B cell (primary cell): ENCODE measurements at regions not wholly inside any gene's neighbourhood (a gene's known extent, or its start where the extent isn't known, plus 50 kb on each side); places are given as distances from the start of the nearest gene placed in this dataset.

Source experiments
- ATAC-seq: fragments of 200-7000 bp; cut with Tn5 transposase; one replicate; pipeline ENCODE4 v1.10.0; 2021; ENCODE audit warnings: low read depth, mild to moderate bottlenecking, moderate number of reproducible peaks, moderate library complexity
- CTCF ChIA-PET: fragments of 350-600 bp; sonication (Branson Sonifier 250); formaldehyde crosslinking; loops from one replicate; lab custom pipeline; 2021; ENCODE audit warnings: antibody characterized with exemption, inconsistent platforms; lab: Charles Lee
- POLR2A ChIA-PET: fragments of 350-600 bp; sonication (Branson Sonifier 250); formaldehyde crosslinking; loops from one replicate; lab custom pipeline; 2021; ENCODE audit warnings: antibody characterized with exemption; lab: Charles Lee
- DNase-seq: peaks from one replicate; pipeline ENCODE4 v3.0.0; 2013
- H2AFZ ChIP-seq: 2 replicates; pipeline ENCODE4 v1.6.1; 2012; ENCODE audit warnings: mild to moderate bottlenecking, low read depth, low read length; ENCODE audit not compliant: insufficient read depth, poor library complexity, severe bottlenecking
- H3K27ac ChIP-seq, 2 donors: 1 replicate in 1 of 2; 2 replicates in 1 of 2; pipeline ENCODE4 v1.5.1; 2012 to 2013; ENCODE audit warnings: low read length in 2 of 2, mild to moderate bottlenecking in 2 of 2, moderate library complexity in 1 of 2
- H3K27me3 ChIP-seq, 4 experiments: fragments of 200-600 bp in 1 of 4; sonication (generic) in 1 of 4; replicated peaks in 1 of 4; 1 replicate in 2 of 4; 2 replicates in 2 of 4; pipeline versions ENCODE4 v1.6.1 to v1.7.0; 2013 to 2016; ENCODE audit warnings: low read length in 3 of 4, mild to moderate bottlenecking in 2 of 4, mixed read lengths in 1 of 4, moderate library complexity in 1 of 4; ENCODE audit not compliant: insufficient read depth in 4 of 4, control insufficient read depth in 3 of 4; ENCODE audit errors: control extremely low read depth in 1 of 4
- H3K36me3 ChIP-seq, 2 experiments: replicated peaks in 1 of 2; 1 replicate in 1 of 2; 2 replicates in 1 of 2; pipeline versions ENCODE4 v1.6.1 to v1.7.1; 2013; ENCODE audit warnings: low read length in 1 of 2; ENCODE audit not compliant: insufficient read depth in 2 of 2, control insufficient read depth in 1 of 2; ENCODE audit errors: control extremely low read depth in 1 of 2, extremely low read depth in 1 of 2
- H3K4me1 ChIP-seq, 2 donors: fragments of 200-600 bp in 1 of 2; sonication (generic) in 1 of 2; 1 replicate in 1 of 2; 2 replicates in 1 of 2; pipeline versions ENCODE4 v1.5.1 to v1.6.1; 2013 to 2017; ENCODE audit warnings: low read length in 2 of 2; ENCODE audit not compliant: control insufficient read depth in 2 of 2, insufficient read depth in 2 of 2
- H3K4me2 ChIP-seq: replicated peaks from 2 replicates; pipeline ENCODE3; 2012; ENCODE audit warnings: mild to moderate bottlenecking, low read depth, low read length; ENCODE audit not compliant: poor library complexity, severe bottlenecking
- H3K4me3 ChIP-seq, 5 experiments: fragments of 200-600 bp in 1 of 5; sonication (generic) in 1 of 5; 1 replicate in 3 of 5; 2 replicates in 2 of 5; pipeline versions ENCODE4 v1.5.1 to v1.7.0; 2011 to 2016; ENCODE audit warnings: low read length in 4 of 5, mild to moderate bottlenecking in 4 of 5, low read depth in 2 of 5, control low read depth in 1 of 5, moderate library complexity in 1 of 5; ENCODE audit not compliant: insufficient read depth in 1 of 5; ENCODE audit errors: control extremely low read depth in 1 of 5, extremely low read depth in 1 of 5
- H3K79me2 ChIP-seq: fragments of 200-600 bp; sonication (generic); one replicate; pipeline ENCODE4 v1.6.0; 2016; ENCODE audit warnings: low read length; ENCODE audit not compliant: control insufficient read depth, insufficient read depth
- H3K9ac ChIP-seq: fragments of 200-600 bp; sonication (generic); 2 replicates; pipeline ENCODE4 v1.6.1; 2017; ENCODE audit warnings: mild to moderate bottlenecking, low read length, moderate library complexity
- H3K9me3 ChIP-seq, 3 donors: one replicate each; pipeline versions ENCODE4 v1.6.1 to v1.7.1; 2013; ENCODE audit warnings: low read length in 2 of 3; ENCODE audit not compliant: control insufficient read depth in 2 of 3, insufficient read depth in 1 of 3; ENCODE audit errors: control extremely low read depth in 1 of 3
- H4K20me1 ChIP-seq: 2 replicates; pipeline ENCODE4 v1.6.0; 2012; ENCODE audit warnings: mild to moderate bottlenecking, low read length; ENCODE audit not compliant: insufficient read depth, control insufficient read depth, poor library complexity, severe bottlenecking
- H3K27ac Mint-ChIP-seq: one replicate; pipeline ENCODE4 v1.8.0; 2021; ENCODE audit warnings: mixed read lengths
- H3K27me3 Mint-ChIP-seq: one replicate; pipeline ENCODE4 v1.8.0; 2021; ENCODE audit warnings: mixed read lengths
- H3K4me1 Mint-ChIP-seq: one replicate; pipeline ENCODE4 v1.8.0; 2021; ENCODE audit warnings: mixed read lengths
- H3K4me3 Mint-ChIP-seq: one replicate; pipeline ENCODE4 v1.8.0; 2021; ENCODE audit warnings: mixed read lengths
- H3K9me3 Mint-ChIP-seq: one replicate; pipeline ENCODE4 v1.8.0; 2022; ENCODE audit warnings: mixed read lengths; ENCODE audit not compliant: insufficient read depth
- EZH2 ChIP-seq: IDR thresholded peaks from 2 replicates; pipeline ENCODE4 v1.6.1; 2012; ENCODE audit warnings: borderline replicate concordance, low read depth, mild to moderate bottlenecking, moderate library complexity, low read length; ENCODE audit not compliant: insufficient read depth, poor library complexity, severe bottlenecking
- intact Hi-C: fragments of 100-400 bp; cut with micrococcal nuclease; formaldehyde crosslinking; loops from one replicate; pipeline ENCODE4 v1.10.0; 2022
- TF ChIP-seq, protein P1 (sequence below): fragments of 200-600 bp; IDR thresholded peaks from one replicate; pipeline ENCODE4 v1.8.0; 2022; ENCODE audit warnings: antibody characterized with exemption, mild to moderate bottlenecking

DNA sequence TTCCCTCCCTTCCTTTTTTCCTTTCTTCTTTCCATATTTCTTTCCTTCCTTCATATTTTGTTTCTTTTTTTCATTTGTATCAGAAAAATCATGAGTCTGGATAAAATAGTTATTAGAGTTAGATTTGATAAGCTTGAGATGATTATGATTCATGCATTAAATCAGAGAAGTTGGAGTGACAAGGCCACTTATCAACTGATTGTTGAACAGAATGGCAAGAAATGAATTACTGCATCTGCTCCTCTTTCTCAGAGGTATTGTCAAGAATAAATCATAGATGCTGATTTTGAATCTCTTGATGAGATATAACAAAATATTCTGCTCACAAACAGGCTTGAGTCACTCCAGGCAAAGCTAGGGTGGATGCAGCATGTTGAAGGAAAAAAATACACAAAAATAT is 54.6 kb upstream of the ANO5 start:
- no peaks in the 10 kb centered on the region for H3K27me3 ChIP-seq
- H3K79me2 ChIP-seq, result no peaks in the 10 kb centered on the region
- H3K9ac ChIP-seq, result no peak overlapping the region
- H3K9me3 Mint-ChIP-seq, result no peaks in the 10 kb centered on the region
- ATAC-seq (no peak), DNase-seq (no peak)
- no peak overlapping the region for H3K27ac Mint-ChIP-seq
- ChIA-PET CTCF (no interaction called here), POLR2A (no interaction called here)
- no peaks in the 10 kb centered on the region for H3K4me1 ChIP-seq
- no peak for TF ChIP-seq EZH2
- TF ChIP-seq, protein P1, sequence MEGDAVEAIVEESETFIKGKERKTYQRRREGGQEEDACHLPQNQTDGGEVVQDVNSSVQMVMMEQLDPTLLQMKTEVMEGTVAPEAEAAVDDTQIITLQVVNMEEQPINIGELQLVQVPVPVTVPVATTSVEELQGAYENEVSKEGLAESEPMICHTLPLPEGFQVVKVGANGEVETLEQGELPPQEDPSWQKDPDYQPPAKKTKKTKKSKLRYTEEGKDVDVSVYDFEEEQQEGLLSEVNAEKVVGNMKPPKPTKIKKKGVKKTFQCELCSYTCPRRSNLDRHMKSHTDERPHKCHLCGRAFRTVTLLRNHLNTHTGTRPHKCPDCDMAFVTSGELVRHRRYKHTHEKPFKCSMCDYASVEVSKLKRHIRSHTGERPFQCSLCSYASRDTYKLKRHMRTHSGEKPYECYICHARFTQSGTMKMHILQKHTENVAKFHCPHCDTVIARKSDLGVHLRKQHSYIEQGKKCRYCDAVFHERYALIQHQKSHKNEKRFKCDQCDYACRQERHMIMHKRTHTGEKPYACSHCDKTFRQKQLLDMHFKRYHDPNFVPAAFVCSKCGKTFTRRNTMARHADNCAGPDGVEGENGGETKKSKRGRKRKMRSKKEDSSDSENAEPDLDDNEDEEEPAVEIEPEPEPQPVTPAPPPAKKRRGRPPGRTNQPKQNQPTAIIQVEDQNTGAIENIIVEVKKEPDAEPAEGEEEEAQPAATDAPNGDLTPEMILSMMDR, result no peak
- peaks cover 0 to 5% (median 0%) of the 10 kb centered on the region in 3 donors for H3K9me3 ChIP-seq
- no peaks in the 10 kb centered on the region for H3K36me3 ChIP-seq
- H4K20me1 ChIP-seq, result no peaks in the 10 kb centered on the region
- H3K4me3 Mint-ChIP-seq, result no peak overlapping the region
- no peak overlapping the region for H3K4me3 ChIP-seq
- H3K4me2 ChIP-seq, result no peak overlapping the region
- H3K4me1 Mint-ChIP-seq, result no peaks in the 10 kb centered on the region
- H3K27me3 Mint-ChIP-seq, result no peaks in the 10 kb centered on the region
- intact Hi-C loops, result no loop called here
- no peak overlapping the region for H2AFZ ChIP-seq
- H3K27ac ChIP-seq, result no peak overlapping the region
